Coronary artery (tissue), 2 donors: ENCODE measurements at regions not wholly inside any gene's neighbourhood (a gene's known extent, or its start where the extent isn't known, plus 50 kb on each side); places are given as distances from the start of the nearest gene placed in this dataset.

Experiments used
- DNase-seq: peaks from one replicate; pipeline ENCODE4 v3.0.0-alpha.2; 2017; ENCODE audit warnings: low spot score
- H3K27ac ChIP-seq, 2 donors: fragments of 200-600 bp; sonication (generic); one replicate each; pipeline ENCODE4 v1.5.1; 2016 to 2019
- H3K4me3 ChIP-seq: fragments of 200-600 bp; sonication (generic); 2 replicates; pipeline ENCODE4 v1.5.1; 2016; ENCODE audit warnings: mild to moderate bottlenecking, moderate library complexity
- CTCF ChIP-seq: fragments of 200-600 bp; sonication (generic); IDR thresholded peaks from one replicate; pipeline ENCODE4 v1.5.1; 2019; ENCODE audit warnings: antibody characterized with exemption

GRCh38 chr5:3110371-3110770 lies 358.9 kb upstream of the IRX2 start:
- no peak for TF ChIP-seq CTCF
- H3K27ac ChIP-seq, result no peak overlapping the region
- no peak for DNase-seq
- H3K4me3 ChIP-seq, result no peak overlapping the region

GRCh38 chr5:3107156-3107611 lies 355.7 kb upstream of the IRX2 start:
- no peak for DNase-seq
- Histone ChIP-seq H3K27ac (no peak overlapping the region), H3K4me3 (no peak overlapping the region)
- no peak for TF ChIP-seq CTCF

- Histone ChIP-seq H3K27ac (no peak overlapping the region), H3K4me3 (no peak overlapping the region)
- DNase-seq, result no peak
- TF ChIP-seq CTCF, result no peak
Measured at GRCh38 chr5:3105581-3105980, 354.1 kb upstream of the IRX2 start.

- Histone ChIP-seq H3K27ac (no peak overlapping the region), H3K4me3 (no peak overlapping the region)
- DNase-seq, result no peak
- TF ChIP-seq CTCF, result no peak
Measured at GRCh38 chr5:3105172-3105571, 353.7 kb upstream of the IRX2 start.

GRCh38 chr5:3104429-3105060 lies 353.1 kb upstream of the IRX2 start:
- Histone ChIP-seq H3K27ac (no peak overlapping the region), H3K4me3 (no peak overlapping the region)
- DNase-seq, result no peak
- TF ChIP-seq CTCF, result no peak

- DNase-seq, result no peak
- no peak overlapping the region for H3K4me3 ChIP-seq
- no peak overlapping the region for H3K27ac ChIP-seq
- TF ChIP-seq CTCF, result no peak
Measured at GRCh38 chr5:3103262-3103811, 351.9 kb upstream of the IRX2 start.

GRCh38 chr5:3102531-3102930 lies 351.1 kb upstream of the IRX2 start:
- DNase-seq, result no peak
- TF ChIP-seq CTCF, result no peak
- H3K27ac ChIP-seq, result no peak overlapping the region
- no peak overlapping the region for H3K4me3 ChIP-seq
